ENCODE measurements at regions not wholly inside any gene's neighbourhood (a gene's known extent, or its start where the extent isn't known, plus 50 kb on each side); places are given as distances from the start of the nearest gene placed in this dataset.
"Not testable (repeated sequence)": the region's sequence is repeated elsewhere in the genome, so short reads cannot be mapped to it uniquely, and the experiment has no call there.

GRCh38 chr10:4902571-4903011 lies 60.6 kb upstream of the AKR1C1 start:
- CTCF ChIA-PET = no interaction called here
- peaks cover 4% of the 10 kb centered on the region for H3K4me1 Mint-ChIP-seq (ENCODE audit: low read depth, unreplicated experiment)
- Histone ChIP-seq H3K9me3 (0 out of 2 replicates have a peak, but pooled peaks cover 7% of the 10 kb centered on the region), H3K4me3 (ENCODE audit: low read depth, low read length) (no peak overlapping the region), H3K4me1 (no peaks in the 10 kb centered on the region), H3K27me3 (replicated peaks; ENCODE audit: control insufficient read depth, insufficient read depth, low read length) (no peaks in the 10 kb centered on the region), H3K36me3 (ENCODE audit: control insufficient read depth, insufficient read depth, low read length) (no peaks in the 10 kb centered on the region)
- no peaks in the 10 kb centered on the region for H3K36me3 Mint-ChIP-seq (ENCODE audit: insufficient read depth, unreplicated experiment)
- intact Hi-C loops (cut with micrococcal nuclease; ENCODE audit: unreplicated experiment) = no loop called here
- TF ChIP-seq CTCF (IDR thresholded peaks at IDR 0.05; ENCODE audit: insufficient read depth in 1 of 2, low read depth in 1 of 2, low read length in 1 of 2, severe bottlenecking in 1 of 2, unreplicated experiment in 1 of 2) = no peak
- no peak overlapping the region for H3K27ac Mint-ChIP-seq (ENCODE audit: unreplicated experiment)
- no peaks in the 10 kb centered on the region for H3K9me3 Mint-ChIP-seq (ENCODE audit: unreplicated experiment)
- no peak for DNase-seq
- H3K4me3 Mint-ChIP-seq (ENCODE audit: unreplicated experiment) = no peak overlapping the region
- BruUV-seq (replicated peaks) = no TSS peak
- POLR2A ChIA-PET = no interaction called here
- no peaks in the 10 kb centered on the region for H3K27me3 Mint-ChIP-seq (ENCODE audit: insufficient read depth, unreplicated experiment)

- H3K9me3 ChIP-seq; H3K36me3 ChIP-seq (ENCODE audit: control insufficient read depth, insufficient read depth, low read length); H3K27me3 ChIP-seq (replicated peaks; ENCODE audit: control insufficient read depth, insufficient read depth, low read length); H3K4me1 ChIP-seq; H3K4me3 Mint-ChIP-seq (ENCODE audit: unreplicated experiment); POLR2A ChIA-PET; BruUV-seq (replicated peaks); H3K4me3 ChIP-seq (ENCODE audit: low read depth, low read length); H3K9me3 Mint-ChIP-seq (ENCODE audit: unreplicated experiment); H3K27me3 Mint-ChIP-seq (ENCODE audit: insufficient read depth, unreplicated experiment); H3K36me3 Mint-ChIP-seq (ENCODE audit: insufficient read depth, unreplicated experiment); intact Hi-C loops (cut with micrococcal nuclease; ENCODE audit: unreplicated experiment); CTCF ChIA-PET; DNase-seq; H3K4me1 Mint-ChIP-seq (ENCODE audit: low read depth, unreplicated experiment); H3K27ac Mint-ChIP-seq (ENCODE audit: unreplicated experiment): not testable (repeated sequence)
These were observed 60.1 kb upstream of the AKR1C1 start for GRCh38 chr10:4903126-4903525.

- H3K4me1 Mint-ChIP-seq (ENCODE audit: low read depth, unreplicated experiment); H3K36me3 ChIP-seq (ENCODE audit: control insufficient read depth, insufficient read depth, low read length); H3K4me1 ChIP-seq; H3K27me3 Mint-ChIP-seq (ENCODE audit: insufficient read depth, unreplicated experiment); CTCF ChIA-PET; H3K36me3 Mint-ChIP-seq (ENCODE audit: insufficient read depth, unreplicated experiment); intact Hi-C loops (cut with micrococcal nuclease; ENCODE audit: unreplicated experiment); H3K9me3 Mint-ChIP-seq (ENCODE audit: unreplicated experiment); H3K9me3 ChIP-seq; H3K27me3 ChIP-seq (replicated peaks; ENCODE audit: control insufficient read depth, insufficient read depth, low read length); DNase-seq; H3K4me3 ChIP-seq (ENCODE audit: low read depth, low read length); BruUV-seq (replicated peaks); H3K27ac Mint-ChIP-seq (ENCODE audit: unreplicated experiment); H3K4me3 Mint-ChIP-seq (ENCODE audit: unreplicated experiment); POLR2A ChIA-PET: not testable (repeated sequence)
These were observed 59.5 kb upstream of the AKR1C1 start for GRCh38 chr10:4903675-4904074.

GRCh38 chr10:4909118-4909517 lies 54.1 kb upstream of the AKR1C1 start:
- Mint-ChIP-seq H3K27me3 (ENCODE audit: insufficient read depth, unreplicated experiment) (no peaks in the 10 kb centered on the region), H3K4me3 (ENCODE audit: unreplicated experiment) (no peak overlapping the region), H3K27ac (ENCODE audit: unreplicated experiment) (no peak overlapping the region), H3K36me3 (ENCODE audit: insufficient read depth, unreplicated experiment) (no peaks in the 10 kb centered on the region), H3K9me3 (ENCODE audit: unreplicated experiment) (peaks cover 10% of the 10 kb centered on the region), H3K4me1 (ENCODE audit: low read depth, unreplicated experiment) (peaks cover 4% of the 10 kb centered on the region)
- no TSS peak for BruUV-seq (replicated peaks)
- ChIA-PET POLR2A (no interaction called here), CTCF (no interaction called here)
- Histone ChIP-seq H3K4me3 (ENCODE audit: low read depth, low read length) (no peak overlapping the region), H3K27me3 (replicated peaks; ENCODE audit: control insufficient read depth, insufficient read depth, low read length) (no peaks in the 10 kb centered on the region), H3K36me3 (ENCODE audit: control insufficient read depth, insufficient read depth, low read length) (peaks cover 2% of the 10 kb centered on the region; the same call in 1 of the 2 replicates), H3K9me3 (no peaks in the 10 kb centered on the region), H3K4me1 (no peaks in the 10 kb centered on the region)
- DNase-seq = no peak
- intact Hi-C loops (cut with micrococcal nuclease; ENCODE audit: unreplicated experiment) = loop anchor here (5.0 kb wide), 1 partner anchor 73 kb away; no protein-coding TSS in a partner anchor
- TF ChIP-seq CTCF (IDR thresholded peaks at IDR 0.05; ENCODE audit: insufficient read depth in 1 of 2, low read depth in 1 of 2, low read length in 1 of 2, severe bottlenecking in 1 of 2, unreplicated experiment in 1 of 2) = no peak
